Mesendoderm (in vitro differentiated cells): ENCODE measurements at regions not wholly inside any gene's neighbourhood (a gene's known extent, or its start where the extent isn't known, plus 50 kb on each side); places are given as distances from the start of the nearest gene placed in this dataset.

Experiments
- DNase-seq: peaks from one replicate; pipeline ENCODE4 v3.0.0; 2013
- H2AK5ac ChIP-seq: 2 replicates; pipeline ENCODE4 v1.6.1; 2013; ENCODE audit warnings: low read length, inconsistent platforms
- H2BK120ac ChIP-seq: 2 replicates; pipeline ENCODE4 v1.6.1; 2013; ENCODE audit warnings: low read depth, mild to moderate bottlenecking, low read length, moderate library complexity, mixed read lengths
- H2BK15ac ChIP-seq: replicated peaks from 2 replicates; pipeline ENCODE4 v1.6.1; 2013; ENCODE audit warnings: low read depth, mild to moderate bottlenecking, moderate library complexity
- H2BK5ac ChIP-seq: 2 replicates; pipeline ENCODE4 v1.6.1; 2013; ENCODE audit warnings: low read length, inconsistent platforms
- H3K18ac ChIP-seq: 2 replicates; pipeline ENCODE4 v1.6.1; 2013; ENCODE audit warnings: mild to moderate bottlenecking, low read length, mixed read lengths
- H3K23ac ChIP-seq: one replicate; pipeline ENCODE4 v1.6.1; 2013; ENCODE audit warnings: low read length
- H3K27ac ChIP-seq: 2 replicates; pipeline ENCODE4 v1.5.1; 2013; ENCODE audit warnings: low read depth, mild to moderate bottlenecking, inconsistent platforms, low read length, moderate library complexity
- H3K27me3 ChIP-seq: 2 replicates; pipeline ENCODE4 v1.6.1; 2013; ENCODE audit warnings: low read length, control low read depth, mild to moderate bottlenecking, inconsistent platforms; ENCODE audit not compliant: insufficient read depth, poor library complexity
- H3K36me3 ChIP-seq: 2 replicates; pipeline ENCODE4 v1.6.1; 2013; ENCODE audit warnings: low read length, inconsistent platforms; ENCODE audit not compliant: control insufficient read depth, insufficient read depth
- H3K4ac ChIP-seq: one replicate; pipeline ENCODE4 v1.6.1; 2013; ENCODE audit warnings: low read depth, mild to moderate bottlenecking, low read length, moderate library complexity
- H3K4me1 ChIP-seq: 2 replicates; pipeline ENCODE4 v1.6.1; 2013; ENCODE audit warnings: low read depth, low read length, inconsistent platforms; ENCODE audit not compliant: control insufficient read depth
- H3K4me2 ChIP-seq: 2 replicates; pipeline ENCODE4 v1.6.1; 2013; ENCODE audit warnings: low read length
- H3K4me3 ChIP-seq: 2 replicates; pipeline ENCODE4 v1.5.1; 2013; ENCODE audit warnings: mild to moderate bottlenecking, low read length
- H3K56ac ChIP-seq: one replicate; pipeline ENCODE4 v1.6.1; 2013; ENCODE audit warnings: low read length
- H3K79me1 ChIP-seq: 2 replicates; pipeline ENCODE4 v1.6.1; 2013; ENCODE audit warnings: low read length, inconsistent platforms
- H3K79me2 ChIP-seq: 2 replicates; pipeline ENCODE4 v1.6.1; 2013; ENCODE audit warnings: mild to moderate bottlenecking, low read length; ENCODE audit not compliant: control insufficient read depth, insufficient read depth
- H3K9ac ChIP-seq: 2 replicates; pipeline ENCODE4 v1.6.1; 2013; ENCODE audit warnings: low read length, inconsistent platforms
- H4K5ac ChIP-seq: one replicate; pipeline ENCODE4 v1.6.1; 2013; ENCODE audit warnings: low read length
- H4K8ac ChIP-seq: one replicate; pipeline ENCODE4 v1.6.1; 2013; ENCODE audit warnings: low read depth, mild to moderate bottlenecking, control low read depth, low read length, moderate library complexity
- WGBS: extraction: QIAGEN DNeasy Blood & Tissue Kit; methylation state at CpG from one replicate; pipeline ENCODE4 v1.1.7; 2013; ENCODE audit warnings: low lambda C conversion rate, missing lambda C conversion rate; ENCODE audit not compliant: insufficient coverage; ENCODE audit errors: extremely low coverage; 5-methylcytosine and 5-hydroxymethylcytosine counted together

DNA sequence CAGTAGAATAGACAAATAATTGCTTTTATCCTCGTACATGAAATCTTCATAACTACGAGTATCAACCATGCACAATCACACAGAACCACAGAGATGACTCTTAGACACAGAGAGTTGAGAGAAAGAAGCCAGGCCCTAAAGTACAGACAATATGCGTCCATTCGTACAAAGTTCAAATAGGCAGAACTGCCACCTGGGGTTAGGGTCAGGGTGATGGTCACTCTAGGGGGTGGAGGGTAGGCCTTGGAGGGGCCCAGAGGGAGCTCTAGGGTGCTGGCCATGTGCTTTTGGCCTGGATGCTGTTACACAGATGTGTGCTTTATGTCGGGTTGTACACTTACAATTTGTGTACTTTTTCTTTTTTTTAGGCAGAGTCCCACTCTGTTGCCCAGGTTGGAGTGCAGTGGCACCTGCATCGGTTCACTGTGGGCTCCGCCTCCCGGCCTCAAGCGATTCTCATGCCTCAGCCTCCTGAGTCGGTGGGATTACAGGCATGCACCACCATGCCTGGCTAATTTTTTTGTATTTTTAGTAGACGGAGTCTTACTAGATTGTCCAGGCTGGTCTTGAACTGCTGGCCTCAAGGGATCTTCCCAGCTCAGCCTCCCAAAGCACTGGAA is 65.9 kb upstream of the KLF13 start:
- Histone ChIP-seq H3K4ac (no peak overlapping the region), H3K79me1 (no peaks in the 10 kb centered on the region), H3K27me3 (no peaks in the 10 kb centered on the region), H2BK120ac (no peak overlapping the region), H3K27ac (no peak overlapping the region), H2AK5ac (no peak overlapping the region), H3K18ac (no peak overlapping the region), H4K5ac (no peak overlapping the region), H4K8ac (no peak overlapping the region), H2BK5ac (no peak overlapping the region), H3K23ac (no peak overlapping the region), H3K4me3 (no peak overlapping the region), H3K4me1 (peaks cover 3% of the 10 kb centered on the region), H3K9ac (no peak overlapping the region), H3K4me2 (no peak overlapping the region), H3K36me3 (no peaks in the 10 kb centered on the region), H2BK15ac (no peak overlapping the region), H3K56ac (no peak overlapping the region), H3K79me2 (no peaks in the 10 kb centered on the region)
- WGBS: no CpG with 5 or more reads among the region's 11 CpGs
- DNase-seq: no peak

DNA sequence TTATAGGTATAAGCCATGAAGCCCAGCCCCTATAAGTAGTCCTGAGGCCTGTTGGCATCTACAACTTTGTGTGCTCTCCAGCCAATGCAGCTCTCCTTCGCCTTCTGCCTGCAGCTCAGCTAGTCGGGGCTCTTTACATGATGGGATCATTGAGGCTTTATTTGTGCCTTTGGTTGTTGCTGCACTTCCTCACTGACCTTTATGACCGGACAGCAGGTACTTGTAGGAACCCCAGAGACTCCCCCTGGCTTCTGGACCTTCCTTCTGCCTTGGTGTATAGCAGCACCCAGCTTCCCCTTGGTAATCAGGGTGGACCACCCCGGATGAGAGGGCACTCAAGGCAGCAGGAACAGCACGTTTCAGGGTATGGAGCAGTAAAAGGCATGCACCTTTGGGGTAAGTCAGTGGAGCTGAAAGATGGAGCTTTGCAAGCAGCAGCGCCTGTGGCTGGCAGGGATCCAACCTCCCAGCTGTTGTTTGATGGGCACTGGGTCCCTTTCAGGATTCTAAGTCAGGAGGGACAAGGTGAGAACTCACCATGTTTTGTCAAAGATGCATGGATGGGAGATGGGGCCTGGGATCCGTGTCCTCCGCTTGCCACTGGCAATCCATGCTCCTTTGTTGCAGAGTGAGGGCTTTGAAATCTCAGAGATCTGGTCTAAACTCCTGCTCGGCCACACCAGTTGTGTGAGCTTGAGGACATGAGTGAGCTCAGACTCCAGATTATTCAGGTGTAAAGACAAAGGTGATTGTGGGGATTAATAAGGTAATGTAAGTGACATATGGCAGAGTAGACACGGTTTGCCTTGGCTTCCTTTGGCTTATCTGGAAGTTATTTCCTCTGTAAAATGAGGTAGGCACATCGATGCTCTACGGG is 65.1 kb upstream of the KLF13 start:
- Histone ChIP-seq H2BK5ac (no peak overlapping the region), H3K27me3 (no peaks in the 10 kb centered on the region), H3K56ac (no peak overlapping the region), H3K79me1 (no peaks in the 10 kb centered on the region), H4K5ac (no peak overlapping the region), H3K4me3 (no peak overlapping the region), H3K4ac (no peak overlapping the region), H2AK5ac (no peak overlapping the region), H3K36me3 (no peaks in the 10 kb centered on the region), H3K18ac (no peak overlapping the region), H2BK15ac (no peak overlapping the region), H3K4me1 (peaks cover 3% of the 10 kb centered on the region), H4K8ac (no peak overlapping the region), H3K23ac (no peak overlapping the region), H3K4me2 (no peak overlapping the region), H2BK120ac (no peak overlapping the region), H3K79me2 (no peaks in the 10 kb centered on the region), H3K27ac (no peak overlapping the region), H3K9ac (no peak overlapping the region)
- no peak for DNase-seq
- no CpG with 5 or more reads among the region's 12 CpGs for whole genome bisulfite sequencing

DNA sequence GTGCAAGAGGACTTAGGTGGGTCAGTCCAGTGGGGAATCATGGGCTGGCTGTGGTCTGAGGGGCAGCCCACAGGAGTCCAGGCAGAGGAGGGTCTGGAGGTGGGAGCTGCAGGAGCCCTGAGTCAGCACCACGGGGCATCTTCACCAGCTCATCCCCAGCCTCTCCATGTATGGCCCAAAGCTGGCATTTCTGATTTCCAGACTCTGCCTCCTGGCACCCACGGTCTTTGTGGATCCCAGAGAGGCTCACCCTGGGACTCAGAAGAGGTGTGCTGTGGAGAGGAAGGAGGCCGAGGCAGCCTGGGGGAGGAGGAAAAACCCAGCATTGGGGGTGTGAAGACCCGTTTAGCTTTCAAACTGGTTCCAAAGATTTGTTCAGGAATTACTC is 64.5 kb upstream of the KLF13 start:
- no peak for DNase-seq
- H3K27me3 ChIP-seq: no peaks in the 10 kb centered on the region
- no CpG with 5 or more reads among the region's 4 CpGs for WGBS

DNA sequence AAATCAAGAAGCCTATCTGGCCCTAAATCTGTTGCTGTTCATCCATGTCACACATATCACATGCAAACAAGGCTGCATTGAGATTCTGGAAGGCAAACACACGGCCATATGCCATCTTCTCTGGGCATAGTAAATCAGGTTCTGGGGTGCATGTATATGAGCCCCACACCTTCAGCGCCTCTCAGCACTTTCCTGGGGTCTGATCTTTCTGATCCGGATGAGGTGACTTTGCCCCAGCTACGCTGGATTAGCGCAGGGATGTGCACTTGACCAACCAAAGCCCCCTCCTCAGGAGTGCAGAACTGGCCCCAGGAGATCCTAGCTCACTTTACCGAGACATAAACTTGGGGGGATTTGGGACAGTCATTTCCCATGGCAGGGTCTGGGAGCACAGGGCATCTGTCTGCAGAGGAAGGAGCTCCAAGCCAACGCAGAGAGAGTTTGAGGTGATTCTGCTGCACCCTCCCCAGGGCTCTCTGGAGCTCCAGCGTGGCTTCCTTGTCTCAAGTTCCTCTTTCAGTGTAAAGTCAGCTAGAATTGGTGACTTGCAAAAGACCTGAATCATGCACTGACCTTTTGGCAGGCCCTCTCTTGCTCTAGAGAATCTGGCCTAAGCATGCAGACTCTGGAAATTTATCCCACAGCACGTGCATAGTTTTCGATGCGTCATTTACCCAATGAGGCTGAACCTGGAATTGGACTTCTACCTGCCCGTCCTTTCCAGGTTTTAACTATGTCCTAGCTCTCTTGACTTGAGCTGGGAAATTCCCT is 63.5 kb upstream of the KLF13 start:
- no peak overlapping the region for H2BK5ac ChIP-seq
- no peak overlapping the region for H3K4me2 ChIP-seq
- H3K4me1 ChIP-seq: no peaks in the 10 kb centered on the region
- no peak overlapping the region for H4K5ac ChIP-seq
- no peak overlapping the region for H4K8ac ChIP-seq
- no peak overlapping the region for H3K56ac ChIP-seq
- no peak overlapping the region for H3K4me3 ChIP-seq
- no peak overlapping the region for H3K27ac ChIP-seq
- H3K36me3 ChIP-seq: no peaks in the 10 kb centered on the region
- no peak overlapping the region for H2AK5ac ChIP-seq
- H3K9ac ChIP-seq: no peak overlapping the region
- no peaks in the 10 kb centered on the region for H3K79me2 ChIP-seq
- H2BK120ac ChIP-seq: no peak overlapping the region
- WGBS: no CpG with 5 or more reads among the region's 12 CpGs
- H2BK15ac ChIP-seq: no peak overlapping the region
- DNase-seq: no peak
- no peaks in the 10 kb centered on the region for H3K27me3 ChIP-seq
- no peak overlapping the region for H3K23ac ChIP-seq
- H3K4ac ChIP-seq: no peak overlapping the region
- H3K79me1 ChIP-seq: no peaks in the 10 kb centered on the region
- H3K18ac ChIP-seq: no peak overlapping the region

More for the DNA sequence above, 64.5 kb upstream of the KLF13 start:
- H2BK120ac ChIP-seq: no peak overlapping the region
- H3K79me1 ChIP-seq: no peaks in the 10 kb centered on the region
- H3K79me2 ChIP-seq: no peaks in the 10 kb centered on the region
- no peak overlapping the region for H3K18ac ChIP-seq
- no peaks in the 10 kb centered on the region for H3K36me3 ChIP-seq
- H3K23ac ChIP-seq: no peak overlapping the region
- H4K8ac ChIP-seq: no peak overlapping the region
- H2AK5ac ChIP-seq: no peak overlapping the region
- no peaks in the 10 kb centered on the region for H3K4me1 ChIP-seq
- no peak overlapping the region for H3K27ac ChIP-seq
- H2BK5ac ChIP-seq: no peak overlapping the region
- no peak overlapping the region for H3K9ac ChIP-seq
- no peak overlapping the region for H4K5ac ChIP-seq
- H2BK15ac ChIP-seq: no peak overlapping the region
- H3K4me2 ChIP-seq: no peak overlapping the region
- H3K4me3 ChIP-seq: no peak overlapping the region
- no peak overlapping the region for H3K4ac ChIP-seq
- H3K56ac ChIP-seq: no peak overlapping the region

DNA sequence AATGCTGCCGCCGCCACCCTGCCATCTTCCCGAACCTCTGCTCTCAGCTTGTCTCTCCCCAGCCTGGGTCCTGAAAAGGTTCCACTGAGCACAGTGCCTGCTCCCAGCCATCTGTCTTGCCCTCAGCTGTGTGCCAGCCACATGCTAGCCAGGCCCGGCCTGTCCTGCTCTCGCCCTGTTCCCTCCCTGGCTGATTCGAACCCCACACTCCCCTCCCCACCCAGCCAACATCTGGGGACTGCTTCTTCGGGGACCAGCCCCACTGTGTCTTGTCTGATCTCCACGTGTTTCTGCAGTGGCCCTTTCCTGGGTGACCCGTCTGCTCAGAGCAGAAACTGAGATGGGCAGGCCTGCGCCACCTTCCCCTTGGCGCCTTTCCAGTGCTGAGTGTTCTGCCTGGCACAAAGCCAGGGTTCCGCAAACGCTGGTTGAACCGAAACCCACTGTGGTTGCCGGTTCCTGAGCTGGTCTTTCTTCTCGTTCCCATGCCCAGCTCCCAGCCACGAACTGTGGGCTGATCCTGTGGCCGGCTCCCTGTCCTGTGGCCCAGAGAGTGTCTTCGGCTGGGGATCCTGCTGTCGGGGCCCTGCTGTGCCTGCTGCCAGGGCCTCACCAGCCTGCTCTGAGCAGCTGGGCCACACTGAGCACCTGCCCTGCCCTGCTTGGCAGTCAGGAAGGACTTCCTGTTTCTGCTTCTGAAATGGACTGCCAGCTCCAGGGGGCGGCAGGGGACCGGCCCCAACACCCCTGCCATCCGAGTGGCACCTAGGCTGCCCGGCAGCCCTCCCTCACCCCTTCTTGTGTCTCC is 62.7 kb upstream of the KLF13 start:
- H4K8ac ChIP-seq: no peak overlapping the region
- no peaks in the 10 kb centered on the region for H3K79me1 ChIP-seq
- H3K79me2 ChIP-seq: no peaks in the 10 kb centered on the region
- H3K27ac ChIP-seq: no peak overlapping the region
- no CpG with 5 or more reads among the region's 24 CpGs for WGBS
- no peak overlapping the region for H3K4me3 ChIP-seq
- no peaks in the 10 kb centered on the region for H3K36me3 ChIP-seq
- H2BK5ac ChIP-seq: no peak overlapping the region
- H2BK120ac ChIP-seq: no peak overlapping the region
- H3K4me2 ChIP-seq: no peak overlapping the region
- DNase-seq: no peak
- no peak overlapping the region for H2BK15ac ChIP-seq
- H3K27me3 ChIP-seq: no peaks in the 10 kb centered on the region
- no peak overlapping the region for H2AK5ac ChIP-seq
- H3K18ac ChIP-seq: no peak overlapping the region
- H3K4ac ChIP-seq: no peak overlapping the region
- H3K4me1 ChIP-seq: no peaks in the 10 kb centered on the region
- H4K5ac ChIP-seq: no peak overlapping the region
- no peak overlapping the region for H3K23ac ChIP-seq
- H3K9ac ChIP-seq: no peak overlapping the region
- H3K56ac ChIP-seq: no peak overlapping the region
